ENCODE measurements at regions not wholly inside any gene's neighbourhood (a gene's known extent, or its start where the extent isn't known, plus 50 kb on each side); places are given as distances from the start of the nearest gene placed in this dataset.

DNA sequence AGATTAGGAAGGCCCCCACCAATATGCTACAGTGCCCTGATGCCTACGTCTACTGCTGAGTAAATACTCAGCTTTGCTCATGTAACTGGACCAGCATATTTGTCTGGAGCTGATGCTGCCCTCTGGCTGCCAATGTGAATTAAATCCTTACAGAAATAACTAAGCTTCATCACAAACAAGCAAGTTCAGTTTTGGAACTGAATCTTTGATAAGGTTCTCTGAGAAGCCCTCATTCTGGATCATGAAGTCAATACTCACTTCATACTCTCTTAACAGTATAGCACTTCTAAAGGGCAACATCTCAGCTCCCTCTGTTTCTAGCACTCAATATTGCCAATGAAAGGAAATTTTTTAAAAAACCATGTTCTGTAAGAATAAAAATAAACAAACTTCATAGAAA lies 246.7 kb downstream of the ETV1 start:
- Histone ChIP-seq H3K9ac (no peak overlapping the region), H3K27ac (no peak overlapping the region), H3K36me3 (ENCODE audit: insufficient read depth) (no peaks in the 10 kb centered on the region), H3K27me3 (ENCODE audit: insufficient read depth, low read depth) (no peaks in the 10 kb centered on the region), H3K4me3 (IDR thresholded peaks at IDR 0.05; ENCODE audit: insufficient read depth, low read depth, low read length) (no peak overlapping the region), H2AFZ (ENCODE audit: low read depth) (no peak overlapping the region), H3K79me2 (ENCODE audit: insufficient read depth, low read depth) (no peaks in the 10 kb centered on the region), H3K4me2 (no peak overlapping the region), H3K4me1 (ENCODE audit: low read depth, poor library complexity, severe bottlenecking) (no peaks in the 10 kb centered on the region), H4K20me1 (ENCODE audit: insufficient read depth) (no peaks in the 10 kb centered on the region)
- TF ChIP-seq, protein P1, sequence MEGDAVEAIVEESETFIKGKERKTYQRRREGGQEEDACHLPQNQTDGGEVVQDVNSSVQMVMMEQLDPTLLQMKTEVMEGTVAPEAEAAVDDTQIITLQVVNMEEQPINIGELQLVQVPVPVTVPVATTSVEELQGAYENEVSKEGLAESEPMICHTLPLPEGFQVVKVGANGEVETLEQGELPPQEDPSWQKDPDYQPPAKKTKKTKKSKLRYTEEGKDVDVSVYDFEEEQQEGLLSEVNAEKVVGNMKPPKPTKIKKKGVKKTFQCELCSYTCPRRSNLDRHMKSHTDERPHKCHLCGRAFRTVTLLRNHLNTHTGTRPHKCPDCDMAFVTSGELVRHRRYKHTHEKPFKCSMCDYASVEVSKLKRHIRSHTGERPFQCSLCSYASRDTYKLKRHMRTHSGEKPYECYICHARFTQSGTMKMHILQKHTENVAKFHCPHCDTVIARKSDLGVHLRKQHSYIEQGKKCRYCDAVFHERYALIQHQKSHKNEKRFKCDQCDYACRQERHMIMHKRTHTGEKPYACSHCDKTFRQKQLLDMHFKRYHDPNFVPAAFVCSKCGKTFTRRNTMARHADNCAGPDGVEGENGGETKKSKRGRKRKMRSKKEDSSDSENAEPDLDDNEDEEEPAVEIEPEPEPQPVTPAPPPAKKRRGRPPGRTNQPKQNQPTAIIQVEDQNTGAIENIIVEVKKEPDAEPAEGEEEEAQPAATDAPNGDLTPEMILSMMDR (conservative IDR thresholded peaks at IDR 0.05; ENCODE audit: low read depth, low read length): peak; percentile 76

- Histone ChIP-seq H3K4me2 (no peak overlapping the region), H2AFZ (ENCODE audit: low read depth) (no peak overlapping the region), H3K9ac (no peak overlapping the region), H3K4me3 (IDR thresholded peaks at IDR 0.05; ENCODE audit: insufficient read depth, low read depth, low read length) (no peak overlapping the region), H3K27me3 (ENCODE audit: insufficient read depth, low read depth) (no peaks in the 10 kb centered on the region), H4K20me1 (ENCODE audit: insufficient read depth) (no peaks in the 10 kb centered on the region), H3K27ac (no peak overlapping the region), H3K36me3 (ENCODE audit: insufficient read depth) (no peaks in the 10 kb centered on the region), H3K79me2 (ENCODE audit: insufficient read depth, low read depth) (no peaks in the 10 kb centered on the region), H3K4me1 (ENCODE audit: low read depth, poor library complexity, severe bottlenecking) (no peaks in the 10 kb centered on the region)
- TF ChIP-seq, protein P1 (conservative IDR thresholded peaks at IDR 0.05; ENCODE audit: low read depth, low read length): no peak
These were observed 246.2 kb downstream of the ETV1 start for GRCh38 chr7:13743226-13743625.

DNA sequence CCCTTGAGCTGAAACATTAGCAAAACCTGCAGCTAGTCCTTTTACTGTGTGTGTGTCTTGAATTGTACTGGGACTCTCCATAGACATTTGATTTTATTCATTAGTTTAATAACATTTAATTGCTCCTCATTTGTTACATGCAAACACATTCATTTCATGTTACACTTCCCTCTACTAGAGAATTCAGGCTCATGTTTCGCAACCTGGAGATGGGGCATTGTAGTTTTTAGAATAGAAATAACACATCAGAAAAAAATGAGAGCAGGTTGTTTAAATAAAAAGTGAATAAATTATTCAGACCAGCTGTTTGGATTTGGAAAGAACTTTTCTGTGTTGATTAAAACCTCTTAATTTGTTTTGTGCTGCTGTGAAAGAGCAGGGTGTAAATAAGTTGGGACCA lies 243.9 kb downstream of the ETV1 start:
- Histone ChIP-seq H3K27me3 (ENCODE audit: insufficient read depth, low read depth) (no peaks in the 10 kb centered on the region), H3K27ac (no peak overlapping the region), H3K4me3 (IDR thresholded peaks at IDR 0.05; ENCODE audit: insufficient read depth, low read depth, low read length) (no peak overlapping the region), H2AFZ (ENCODE audit: low read depth) (no peak overlapping the region), H3K79me2 (ENCODE audit: insufficient read depth, low read depth) (no peaks in the 10 kb centered on the region), H3K9ac (no peak overlapping the region), H4K20me1 (ENCODE audit: insufficient read depth) (no peaks in the 10 kb centered on the region), H3K4me2 (no peak overlapping the region), H3K36me3 (ENCODE audit: insufficient read depth) (no peaks in the 10 kb centered on the region), H3K4me1 (ENCODE audit: low read depth, poor library complexity, severe bottlenecking) (no peaks in the 10 kb centered on the region)
- TF ChIP-seq, protein P1 (conservative IDR thresholded peaks at IDR 0.05; ENCODE audit: low read depth, low read length): no peak

DNA sequence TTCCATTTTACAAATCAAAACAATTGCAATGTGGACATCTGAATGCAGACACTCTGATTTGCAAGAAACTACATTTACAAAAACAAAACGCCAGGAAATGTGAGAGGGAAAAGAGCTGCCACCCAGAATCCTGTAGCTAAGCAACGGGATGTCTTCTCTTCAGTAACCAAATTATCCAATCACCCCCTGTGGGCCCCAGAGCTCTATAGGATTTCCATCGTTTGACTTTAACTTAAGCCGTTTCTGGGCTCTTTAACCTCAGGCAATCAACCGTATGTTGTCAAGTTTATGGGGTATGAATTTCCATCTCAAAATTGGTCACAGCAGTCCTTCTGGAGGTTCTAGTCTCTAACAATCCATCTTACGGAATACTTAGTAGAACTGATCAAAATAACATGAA lies 240.5 kb downstream of the ETV1 start:
- no peaks in the 10 kb centered on the region for H3K27me3 ChIP-seq (ENCODE audit: insufficient read depth, low read depth)
- H3K9ac ChIP-seq: no peak overlapping the region
- H3K36me3 ChIP-seq (ENCODE audit: insufficient read depth): no peaks in the 10 kb centered on the region
- H2AFZ ChIP-seq (ENCODE audit: low read depth): no peak overlapping the region
- H3K79me2 ChIP-seq (ENCODE audit: insufficient read depth, low read depth): no peaks in the 10 kb centered on the region
- no peaks in the 10 kb centered on the region for H3K4me1 ChIP-seq (ENCODE audit: low read depth, poor library complexity, severe bottlenecking)
- H4K20me1 ChIP-seq (ENCODE audit: insufficient read depth): no peaks in the 10 kb centered on the region
- no peak overlapping the region for H3K27ac ChIP-seq
- TF ChIP-seq, protein P1 (conservative IDR thresholded peaks at IDR 0.05; ENCODE audit: low read depth, low read length): no peak
- H3K4me2 ChIP-seq: no peak overlapping the region
- no peak overlapping the region for H3K4me3 ChIP-seq (IDR thresholded peaks at IDR 0.05; ENCODE audit: insufficient read depth, low read depth, low read length)

Measured in KMS-11 (cell line).